ENCODE measurements at regions not wholly inside any gene's neighbourhood (a gene's known extent, or its start where the extent isn't known, plus 50 kb on each side); places are given as distances from the start of the nearest gene placed in this dataset.

DNA sequence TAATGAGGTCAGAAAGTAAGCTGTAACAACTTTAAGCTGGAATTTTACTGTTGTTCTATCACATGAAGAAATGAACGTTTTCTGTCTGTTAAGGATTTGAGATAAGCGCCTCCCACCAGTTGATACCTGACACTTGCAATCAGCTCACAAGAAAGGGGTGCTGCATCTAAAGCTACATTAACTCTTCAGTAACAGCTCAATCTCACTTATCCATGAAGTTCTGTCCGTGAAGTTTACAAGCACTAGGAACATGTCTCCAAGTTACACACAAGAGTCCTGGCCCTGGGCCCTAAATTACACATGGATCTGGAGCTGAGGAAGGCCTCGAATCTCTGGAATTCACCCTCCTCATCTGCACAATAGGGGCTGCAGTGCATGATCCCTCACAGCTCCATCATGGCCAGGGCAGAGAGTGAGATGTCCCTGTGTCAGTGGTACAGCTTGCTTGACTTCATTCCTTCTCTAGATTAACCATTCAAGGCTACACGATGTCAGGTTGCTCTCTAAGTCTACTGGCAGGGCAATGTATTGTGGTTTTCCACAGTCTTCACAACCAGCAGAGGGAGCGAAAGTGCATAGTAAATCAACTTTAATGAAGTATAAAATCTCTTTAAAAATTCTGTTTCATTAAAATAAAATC lies 182.4 kb upstream of the MCHR2 start:
- no peak for DNase-seq

DNA sequence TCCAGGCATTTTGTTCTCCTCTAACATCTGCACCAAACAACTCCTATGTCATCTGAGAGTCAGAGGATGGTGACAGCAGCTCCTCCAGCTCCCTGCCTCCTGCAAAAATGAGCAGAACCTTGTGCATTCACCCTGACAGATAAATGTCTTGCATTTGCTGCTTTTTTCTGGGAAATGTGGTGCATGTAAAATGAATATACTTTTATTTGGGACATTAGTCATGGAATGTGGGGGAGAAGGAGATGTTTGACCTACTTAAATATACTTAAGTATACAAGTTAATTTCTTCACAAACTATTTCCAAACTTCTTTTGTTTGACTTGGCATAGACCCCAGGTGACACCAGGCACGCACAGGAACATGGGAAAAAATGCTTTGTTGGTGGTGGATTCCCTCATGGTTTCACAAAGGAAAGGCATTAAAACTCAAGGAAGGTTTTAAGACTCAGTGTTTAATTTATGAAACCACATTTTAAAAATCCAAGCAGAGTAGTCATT lies 181.8 kb upstream of the MCHR2 start:
- no peak for DNase-seq

DNA sequence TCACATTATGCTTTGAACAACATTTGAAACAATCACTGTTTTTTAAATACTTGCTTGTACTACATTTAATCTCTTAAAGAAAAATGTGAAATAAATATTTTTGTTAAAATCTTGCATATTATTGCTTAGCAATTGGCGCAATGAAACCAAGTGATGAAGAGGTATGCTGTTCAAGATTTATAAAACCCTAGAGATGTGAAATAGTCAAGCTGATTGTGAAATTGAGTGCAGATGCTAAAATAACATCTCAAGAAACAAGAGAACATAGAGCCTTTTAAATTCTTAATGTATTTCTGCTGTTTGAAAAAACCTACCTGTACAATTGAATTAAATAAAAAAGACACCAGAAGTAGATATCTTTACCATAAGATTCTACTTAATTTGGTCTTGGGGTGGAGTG lies 179.2 kb upstream of the MCHR2 start:
- no peak for DNase-seq

DNA sequence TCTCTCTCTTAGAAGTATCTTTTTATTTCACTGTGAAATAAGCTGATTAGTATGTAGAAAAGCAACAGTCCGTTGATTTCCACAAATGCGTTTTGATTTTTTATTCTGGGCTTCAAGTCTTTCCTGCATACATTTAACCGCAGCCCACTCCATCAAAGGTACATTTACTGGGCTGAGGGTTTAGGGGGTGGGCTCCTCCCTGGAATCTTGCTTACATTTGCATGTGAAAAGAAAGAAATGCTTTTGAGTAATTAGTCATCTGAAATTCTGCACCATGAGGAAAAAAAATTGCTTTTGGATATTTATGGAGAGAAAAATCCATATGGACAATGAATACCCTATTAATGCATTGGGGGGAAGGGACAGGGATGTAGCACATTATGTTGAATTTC lies 178.3 kb upstream of the MCHR2 start:
- DNase-seq, result no peak

DNA sequence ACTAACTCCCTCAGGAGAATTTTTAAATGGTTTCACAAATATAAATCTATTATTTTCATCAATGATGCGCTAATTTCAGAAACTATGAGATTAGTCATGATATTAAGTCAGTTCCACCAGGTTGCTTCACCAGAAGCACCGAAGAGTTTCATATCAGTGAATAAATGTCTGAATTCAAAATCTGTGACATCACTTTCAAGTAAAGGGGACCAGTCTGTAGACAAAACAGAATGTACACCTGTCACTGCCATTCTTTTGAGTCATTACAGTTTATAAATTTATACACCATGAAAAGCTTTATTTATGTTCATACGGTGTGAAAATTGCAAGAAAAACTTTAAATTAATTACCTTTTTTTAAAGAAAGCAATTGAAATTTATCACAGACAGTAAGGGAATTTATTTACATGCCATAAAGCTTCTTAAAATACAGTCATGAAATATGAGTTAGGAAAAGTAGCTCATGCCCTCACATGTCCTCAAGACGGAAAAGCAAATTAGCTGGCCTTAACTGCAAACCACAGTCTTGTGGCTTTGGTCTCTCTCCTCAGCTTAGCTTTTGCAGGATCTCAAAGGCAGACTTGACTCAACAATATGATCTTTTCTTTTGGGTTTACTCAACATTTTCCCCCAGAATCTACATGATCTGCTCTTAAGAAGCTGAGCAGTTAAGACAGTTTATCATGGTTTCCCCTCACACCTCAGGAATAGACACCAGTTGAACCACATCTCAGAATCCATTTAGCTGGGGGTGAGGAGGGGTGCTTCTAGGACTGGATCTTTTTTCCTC lies 177.7 kb upstream of the MCHR2 start:
- no peak for DNase-seq

DNA sequence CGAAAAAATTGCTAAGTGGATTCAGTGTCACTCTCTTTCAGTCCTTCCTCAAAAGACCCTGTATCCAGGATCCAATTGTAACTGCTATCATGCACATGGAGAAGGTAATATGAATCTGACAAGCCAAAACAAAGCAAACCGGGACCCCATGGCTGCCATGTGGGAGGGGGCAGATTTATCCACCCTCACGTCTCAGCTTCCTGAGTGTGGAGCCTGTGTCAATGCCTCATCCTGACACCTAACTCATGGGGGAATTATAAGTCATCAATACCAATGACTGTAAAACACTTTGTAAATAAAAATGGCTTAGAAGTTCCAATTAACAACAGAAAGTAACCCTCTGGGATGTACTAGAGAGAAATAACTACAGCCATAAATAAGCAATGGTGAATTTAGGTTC lies 174.1 kb upstream of the MCHR2 start:
- DNase-seq, result no peak

DNA sequence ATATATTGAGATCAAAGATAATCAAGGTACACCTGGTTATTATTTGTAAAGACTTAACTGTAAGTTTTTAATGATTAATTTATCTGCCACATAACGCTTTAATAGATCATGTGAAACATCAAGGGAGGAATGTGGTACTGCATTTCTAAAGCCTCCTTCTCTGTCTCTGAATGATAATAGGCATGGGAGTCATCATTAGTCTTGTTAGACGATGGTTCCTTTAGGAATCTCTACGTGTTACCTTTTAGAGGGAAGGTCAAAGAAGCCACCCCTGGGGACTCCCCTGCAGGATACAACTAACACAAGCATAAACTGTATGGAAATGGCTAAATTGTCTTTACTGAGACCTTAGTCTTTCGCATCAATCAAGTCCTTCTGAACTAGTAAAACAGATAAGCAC lies 173.6 kb upstream of the MCHR2 start:
- DNase-seq, result no peak

DNA sequence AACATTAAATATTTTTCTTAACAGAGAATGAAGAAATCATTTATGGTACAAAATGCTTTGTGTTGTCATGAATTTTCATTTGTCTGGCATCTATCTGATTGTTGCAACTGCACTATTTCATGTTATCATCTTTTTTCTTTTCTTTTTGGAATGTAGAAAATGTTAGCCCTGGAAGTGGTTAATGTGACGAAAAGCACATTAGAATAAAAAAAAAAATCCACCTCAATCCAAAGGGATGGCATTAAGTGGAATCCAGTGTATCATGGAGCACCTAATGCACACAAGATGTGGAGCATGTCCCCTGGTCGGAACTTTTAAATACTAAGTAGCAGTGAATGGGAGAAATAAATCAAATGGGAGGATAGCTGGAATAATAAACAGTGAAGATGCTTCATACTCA lies 172.9 kb upstream of the MCHR2 start:
- no peak for DNase-seq

DNA sequence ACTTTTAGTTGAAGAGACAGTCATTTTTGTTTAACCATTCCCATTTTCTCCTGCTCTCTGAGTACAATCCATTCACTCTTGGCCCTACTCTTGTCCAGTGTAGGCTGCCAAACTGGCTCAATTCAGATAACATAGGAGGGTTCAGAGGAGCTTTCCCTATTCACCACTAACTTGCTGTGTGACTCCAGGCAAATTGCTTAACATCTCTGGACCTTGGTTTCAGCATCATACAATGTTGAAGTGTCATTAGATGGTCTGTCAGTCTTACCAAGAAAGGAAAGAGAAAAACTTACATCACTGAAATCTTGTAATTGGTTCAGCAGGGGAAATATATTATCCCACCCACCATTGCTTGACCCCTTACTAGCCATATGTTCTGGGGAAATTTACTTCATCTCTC lies 171.4 kb upstream of the MCHR2 start:
- no peak for DNase-seq

DNA sequence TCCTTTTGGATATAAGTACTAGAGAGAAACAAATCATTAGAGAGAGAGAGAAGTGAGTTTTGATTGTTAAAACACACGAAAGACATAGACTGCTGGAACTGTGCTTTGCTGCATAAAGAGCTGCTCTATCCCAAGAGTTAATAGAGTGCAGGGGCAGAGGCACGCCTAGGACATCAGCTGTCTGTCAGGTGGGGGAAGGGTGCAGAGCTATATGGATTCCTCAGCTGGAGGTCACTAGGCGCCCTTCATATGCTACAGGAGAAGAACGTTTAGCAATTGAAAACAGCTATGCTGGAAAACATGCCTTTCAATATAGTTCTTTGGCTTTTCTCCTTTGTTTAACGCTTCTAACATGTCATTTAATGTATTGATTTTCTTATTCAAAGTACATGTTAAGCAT lies 169.0 kb upstream of the MCHR2 start:
- DNase-seq, result no peak

DNA sequence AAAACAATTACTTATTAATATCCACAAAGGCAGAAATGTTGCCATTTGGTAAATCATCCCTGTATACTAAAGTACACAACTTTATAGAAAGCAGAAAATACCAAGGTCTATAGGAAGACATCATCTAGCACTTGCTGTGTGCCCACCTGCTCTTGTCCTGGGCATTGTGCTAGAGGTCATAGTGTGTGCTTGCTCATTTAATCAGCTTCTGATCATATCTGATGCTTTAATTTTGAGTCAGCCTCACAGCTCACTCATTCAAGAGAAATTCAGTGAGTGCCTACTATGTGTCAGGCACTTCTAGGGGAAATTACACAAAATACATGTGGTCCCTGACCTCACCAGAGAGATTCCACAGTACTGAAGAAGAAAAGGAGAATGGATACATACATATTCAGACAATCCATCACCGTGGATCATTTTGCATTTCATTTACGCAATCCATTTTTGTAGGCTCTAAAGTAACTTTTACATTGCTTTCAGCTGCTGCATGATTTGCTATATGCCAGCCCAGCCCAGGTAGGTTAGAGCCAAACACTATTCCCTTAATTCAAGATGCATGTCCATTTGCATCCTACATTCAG lies 167.9 kb upstream of the MCHR2 start:
- no peak for DNase-seq

DNA sequence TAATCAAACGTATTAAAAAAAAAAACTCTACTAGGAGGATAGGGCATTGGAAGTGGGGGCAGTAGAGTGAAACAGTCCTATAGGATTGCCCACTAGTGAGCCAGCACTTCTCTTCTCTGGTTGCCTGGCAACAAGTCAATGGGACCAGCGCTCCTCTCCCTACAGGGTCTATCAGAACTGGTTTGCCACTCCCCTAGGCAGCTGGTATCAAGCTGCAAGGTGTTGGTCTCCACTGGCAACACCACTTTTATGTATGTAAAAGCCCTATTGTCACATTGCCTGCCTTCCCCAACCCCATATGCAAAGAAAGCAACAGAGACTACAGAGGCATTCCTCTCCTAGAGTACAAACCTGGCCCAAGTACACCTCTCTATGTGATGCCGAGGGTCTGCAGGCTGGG lies 166.9 kb upstream of the MCHR2 start:
- DNase-seq, result peak; percentile 80

DNA sequence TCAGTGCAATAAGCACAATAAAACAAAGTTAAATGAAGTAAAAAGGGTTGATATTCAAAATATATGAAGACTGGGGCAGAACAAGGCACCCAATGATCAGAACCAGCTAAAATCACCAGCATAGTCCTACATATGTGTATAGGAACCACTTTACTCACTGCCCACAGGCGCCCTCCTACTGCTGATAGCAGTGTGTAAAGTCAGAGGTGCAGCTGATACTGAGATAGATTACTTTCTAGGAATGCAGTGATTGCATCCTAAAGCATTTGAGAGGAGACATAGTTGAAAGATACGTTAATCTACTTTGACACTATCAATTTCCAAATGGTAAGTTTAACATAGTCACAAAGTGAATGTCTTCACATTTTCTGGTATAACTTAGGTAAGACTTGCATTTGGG lies 161.1 kb upstream of the MCHR2 start:
- DNase-seq, result no peak

DNA sequence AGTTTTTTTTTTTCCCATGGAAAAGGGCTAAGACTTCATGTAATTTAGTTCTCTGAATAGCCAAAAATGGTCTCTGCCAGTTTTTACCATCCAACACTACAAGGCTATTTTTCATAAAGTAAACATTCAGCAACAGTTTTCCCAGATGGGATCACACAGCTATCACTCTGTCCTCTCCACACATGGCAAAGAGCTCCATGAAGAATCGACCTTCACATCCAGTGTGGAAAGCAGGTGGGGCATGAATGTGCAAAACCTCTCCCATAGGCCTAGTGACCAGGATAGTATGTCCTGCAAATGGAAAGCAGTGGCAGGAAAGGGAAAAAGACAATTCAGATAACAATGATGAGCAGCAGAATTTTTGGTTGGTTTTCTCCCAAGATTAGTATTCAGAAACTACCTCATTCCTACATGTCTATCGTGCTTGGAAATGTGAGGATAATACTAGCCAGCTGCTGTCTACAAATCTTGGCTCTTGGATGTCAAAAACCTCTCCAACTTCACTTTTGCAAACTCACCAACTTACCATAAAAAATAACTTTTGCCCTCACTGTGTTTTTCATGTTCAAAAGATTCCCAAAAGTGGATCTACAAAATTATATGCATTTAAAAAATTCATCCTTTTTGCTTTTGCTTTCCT lies 159.7 kb upstream of the MCHR2 start:
- DNase-seq, result no peak

DNA sequence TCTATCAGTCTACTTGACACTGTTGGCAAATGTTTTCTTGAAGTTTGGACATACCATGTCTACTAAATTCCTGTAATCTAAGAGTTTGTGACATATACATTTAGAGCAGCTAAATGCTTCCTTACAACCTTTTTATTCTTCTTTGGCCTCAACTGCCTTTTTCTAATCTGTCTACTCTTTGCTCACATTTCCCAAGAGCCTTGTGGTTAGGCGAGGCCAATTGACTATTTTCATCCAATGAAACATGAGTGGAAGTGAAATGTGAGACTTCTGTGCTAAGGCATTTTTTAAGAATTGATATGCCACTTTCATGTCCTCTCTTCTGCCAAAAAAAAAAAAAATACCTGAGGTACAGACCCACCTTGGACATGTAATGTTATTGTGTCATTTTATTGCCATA lies 158.2 kb upstream of the MCHR2 start:
- DNase-seq, result no peak

DNA sequence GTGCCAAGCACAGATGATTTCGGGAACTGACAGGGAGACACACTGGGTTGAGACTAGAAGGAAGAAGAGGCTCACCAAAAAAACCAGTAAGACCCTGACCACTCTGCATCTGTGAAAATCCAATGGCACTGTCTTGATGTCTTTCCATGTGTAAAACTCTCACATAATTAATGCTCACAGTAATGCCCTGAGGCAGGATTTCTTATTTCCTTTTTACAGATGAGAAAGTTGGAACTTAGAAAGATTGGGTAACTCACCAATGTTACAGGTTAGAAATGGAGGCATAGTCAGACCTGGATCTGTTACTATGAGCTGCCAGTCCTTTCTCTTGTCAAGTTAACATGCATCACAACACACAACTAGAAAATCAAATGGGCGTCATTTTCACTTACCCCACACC lies 151.0 kb upstream of the MCHR2 start:
- no peak for DNase-seq

DNA sequence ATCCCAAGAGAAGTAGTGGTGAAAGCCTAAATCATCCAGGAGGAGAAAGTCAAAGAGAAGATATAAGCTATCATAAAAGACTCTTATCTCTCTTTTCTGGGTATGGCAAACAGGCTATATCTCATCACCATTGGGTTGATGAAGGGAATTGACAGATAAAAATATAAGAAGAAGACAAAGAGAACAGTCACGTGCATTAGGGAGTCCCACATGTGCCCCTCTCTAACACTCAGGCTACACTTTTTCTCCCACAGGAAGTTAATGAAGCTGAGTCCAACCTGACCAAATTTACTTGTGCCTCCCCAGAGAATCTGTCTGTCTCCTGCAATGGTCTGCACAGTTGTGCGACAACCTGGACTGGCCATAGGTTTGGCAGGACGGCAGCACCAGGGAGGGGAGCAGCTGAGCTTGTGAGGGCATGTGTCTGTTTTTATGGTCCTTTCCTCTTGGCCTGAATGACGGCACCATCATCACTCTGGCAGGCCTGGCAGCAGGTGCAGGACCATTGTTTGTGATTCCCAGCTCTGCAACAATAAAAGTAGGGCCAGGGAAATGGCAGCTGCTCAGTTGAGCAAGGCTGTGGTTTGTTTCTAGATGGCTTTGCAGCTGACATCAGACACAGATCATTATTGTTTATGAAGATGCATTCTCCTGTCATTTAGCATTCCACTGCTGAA lies 144.5 kb upstream of the MCHR2 start:
- peak; percentile 65 for DNase-seq

DNA sequence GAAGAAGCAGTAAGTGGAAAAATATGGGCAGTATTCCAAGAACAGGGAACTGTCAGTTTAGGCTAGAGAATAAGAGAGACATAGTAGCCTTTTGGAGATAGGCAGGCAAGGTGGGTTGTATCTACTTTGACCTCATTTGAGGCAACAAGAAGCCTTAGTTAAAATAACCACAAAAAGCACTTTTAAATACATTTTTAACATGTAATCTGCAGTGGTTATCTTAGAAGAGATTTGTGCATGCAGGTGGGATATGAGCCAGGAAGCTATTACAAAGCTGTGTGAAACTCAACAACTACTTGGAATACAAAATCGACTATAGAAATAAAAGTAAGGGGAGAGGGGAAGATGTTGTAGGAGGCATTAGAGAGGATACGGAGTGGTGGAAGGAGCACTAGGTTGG lies 143.7 kb upstream of the MCHR2 start:
- no peak for DNase-seq

DNA sequence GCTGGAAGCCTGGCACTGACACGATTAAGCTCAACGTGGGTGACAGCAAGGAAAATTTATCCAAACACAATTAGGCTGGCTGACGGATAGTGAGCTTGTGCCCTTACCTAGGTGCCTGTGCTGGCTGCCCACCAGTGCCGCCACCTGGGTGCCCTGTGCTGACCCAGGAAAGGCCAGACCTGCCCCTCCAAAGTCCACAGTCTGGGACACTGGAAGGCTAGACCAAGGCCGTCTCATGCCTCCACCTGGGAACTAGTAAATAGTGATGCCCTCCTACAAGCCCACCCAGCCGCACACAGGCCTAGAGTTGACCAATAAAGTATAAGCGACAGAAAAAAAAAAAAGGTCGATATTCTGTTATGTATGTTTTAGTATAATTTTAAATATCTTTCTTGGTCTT lies 142.6 kb upstream of the MCHR2 start:
- DNase-seq, result no peak

DNA sequence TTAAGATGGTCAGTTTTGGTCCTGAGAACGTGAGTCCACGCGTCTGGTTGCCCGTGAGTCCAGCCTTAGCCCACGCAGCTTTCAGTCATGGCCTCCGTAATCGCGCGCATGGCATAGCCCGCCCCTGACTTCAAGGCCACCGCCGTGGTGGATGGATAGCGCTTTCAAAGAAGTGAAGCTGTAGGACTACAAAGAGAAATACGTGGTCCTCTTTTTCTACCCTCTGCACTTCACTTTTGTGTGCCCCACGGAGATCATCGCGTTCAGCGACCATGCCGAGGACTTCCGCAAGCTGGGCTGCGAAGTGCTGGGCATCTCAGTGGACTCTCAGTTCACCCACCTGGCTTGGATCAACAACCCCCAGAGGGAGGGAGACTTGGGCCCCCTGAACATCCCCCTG lies 142.0 kb upstream of the MCHR2 start:
- DNase-seq, result no peak

DNA sequence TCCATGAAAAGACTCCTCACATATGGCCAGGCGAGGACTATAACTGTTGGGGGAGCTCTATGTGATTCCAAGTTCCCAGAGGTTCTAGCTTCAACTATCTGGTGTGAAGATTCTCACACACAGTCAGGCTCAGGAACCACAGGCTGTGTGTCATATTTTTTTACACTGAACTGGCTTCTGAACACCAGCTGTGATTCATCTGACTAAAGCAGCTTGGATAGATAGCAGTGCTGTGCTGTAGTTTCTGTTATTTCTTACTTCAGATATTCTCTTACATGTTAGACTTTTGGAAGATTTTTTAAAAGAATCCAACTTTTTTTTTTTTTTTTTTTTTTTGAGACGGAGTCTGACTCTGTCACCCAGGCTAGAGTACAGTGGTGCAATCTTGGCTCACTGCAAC lies 140.7 kb upstream of the MCHR2 start:
- DNase-seq, result no peak

DNA sequence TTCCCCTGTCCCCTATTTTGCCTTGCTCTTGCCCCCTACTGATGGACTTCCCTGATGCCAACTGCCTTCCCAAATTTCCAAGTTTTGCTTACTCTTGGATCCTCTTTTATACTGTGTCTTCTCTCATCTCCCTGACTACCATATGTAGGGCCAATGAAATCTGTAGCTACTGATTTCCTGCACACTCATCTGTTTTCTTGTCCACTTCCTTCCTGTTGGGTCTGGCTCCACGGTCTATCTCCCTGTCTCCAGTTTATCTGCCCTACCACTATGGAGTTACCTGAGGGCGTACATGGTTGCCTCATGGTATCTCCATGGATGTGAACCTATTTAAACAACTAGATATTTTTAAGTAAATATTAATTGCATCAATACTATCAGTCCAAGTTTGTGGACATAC lies 140.3 kb upstream of the MCHR2 start:
- no peak for DNase-seq

DNA sequence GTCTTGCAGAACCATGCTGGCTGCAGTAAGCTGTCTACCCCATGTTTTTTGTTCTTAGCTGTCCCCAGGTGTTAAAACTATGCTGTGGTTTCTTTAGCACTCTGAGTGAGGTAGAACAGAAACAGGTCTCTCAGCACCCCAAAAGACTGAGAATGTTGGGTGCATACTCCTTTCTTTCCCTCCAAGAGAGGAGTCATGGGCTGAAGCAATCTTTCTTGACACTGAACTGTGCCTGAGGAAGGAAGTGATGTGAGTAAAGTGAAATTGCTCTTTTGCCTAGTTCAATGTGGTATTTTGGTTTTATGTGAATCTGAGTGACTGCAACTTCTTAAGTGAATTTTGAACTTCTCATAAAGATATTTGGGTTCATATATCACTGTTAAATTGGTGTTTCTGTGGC lies 138.0 kb upstream of the MCHR2 start:
- no peak for DNase-seq
